SH-SY5Y (cell line): ENCODE measurements at regions not wholly inside any gene's neighbourhood (a gene's known extent, or its start where the extent isn't known, plus 50 kb on each side); places are given as distances from the start of the nearest gene placed in this dataset.

Experiments used
- GATA2 ChIP-seq: IDR thresholded peaks from 2 replicates; pipeline ENCODE4 v1.6.1; 2011; ENCODE audit warnings: mild to moderate bottlenecking, low read depth, low read length
- GATA3 ChIP-seq: IDR thresholded peaks from 2 replicates; pipeline ENCODE4 v1.6.1; 2011; ENCODE audit warnings: low read depth, mild to moderate bottlenecking, low read length, moderate library complexity

DNA sequence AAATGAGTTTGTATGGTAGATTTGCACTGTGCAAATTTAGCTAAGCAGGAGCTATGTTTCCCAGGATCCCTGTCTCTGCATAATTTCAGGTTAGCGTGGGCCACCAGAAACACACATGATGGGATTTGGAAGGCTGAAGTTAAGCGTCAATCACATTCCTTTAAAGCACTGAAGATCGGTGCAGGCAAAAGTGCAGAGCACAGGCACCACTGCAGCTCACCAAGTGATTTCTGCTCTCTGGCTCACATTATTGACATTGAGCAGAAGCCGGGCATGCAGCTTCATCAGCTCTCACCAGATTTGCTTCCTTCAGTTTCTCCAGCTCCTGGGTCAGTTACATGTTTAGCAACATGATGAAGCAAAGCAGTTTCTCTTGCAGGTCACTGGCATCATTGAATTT is 256.4 kb upstream of the TGFBR2 start:
- TF ChIP-seq GATA2 (no peak), GATA3 (no peak)
